GM12865 (cell line): ENCODE measurements at regions not wholly inside any gene's neighbourhood (a gene's known extent, or its start where the extent isn't known, plus 50 kb on each side); places are given as distances from the start of the nearest gene placed in this dataset.
"Not testable (repeated sequence)": the region's sequence is repeated elsewhere in the genome, so short reads cannot be mapped to it uniquely, and the experiment has no call there.

ENCODE experiments used
- DNase-seq: peaks from one replicate; pipeline ENCODE4 v3.0.0; 2010; ENCODE audit warnings: low read depth
- H3K4me3 ChIP-seq: 2 replicates; pipeline ENCODE4 v1.5.1; 2011; ENCODE audit warnings: mild to moderate bottlenecking, low read depth, low read length, control low read depth
- CTCF ChIP-seq: IDR thresholded peaks from 2 replicates; pipeline ENCODE4 v1.5.1; 2011; ENCODE audit warnings: low read length, control low read depth, low read depth, inconsistent platforms; ENCODE audit not compliant: insufficient read depth; ENCODE audit errors: missing control alignments

- H3K4me3 ChIP-seq: no peak overlapping the region
- no peak for TF ChIP-seq CTCF
- no peak for DNase-seq
Measured at GRCh38 chr10:81722399-81722798, 152.6 kb upstream of the NRG3 start.

- H3K4me3 ChIP-seq: no peak overlapping the region
- TF ChIP-seq CTCF: no peak
- no peak for DNase-seq
Measured at GRCh38 chr10:81724431-81724830, 150.6 kb upstream of the NRG3 start.

GRCh38 chr10:81725851-81726250 lies 149.1 kb upstream of the NRG3 start:
- no peak overlapping the region for H3K4me3 ChIP-seq
- no peak for TF ChIP-seq CTCF
- DNase-seq: no peak

GRCh38 chr10:81728692-81729091 lies 146.3 kb upstream of the NRG3 start:
- no peak for TF ChIP-seq CTCF
- DNase-seq: no peak
- H3K4me3 ChIP-seq: no peak overlapping the region

- no peak for DNase-seq
- no peak overlapping the region for H3K4me3 ChIP-seq
- no peak for TF ChIP-seq CTCF
Measured at GRCh38 chr10:81730891-81731290, 144.1 kb upstream of the NRG3 start.

GRCh38 chr10:81733542-81733941 lies 141.5 kb upstream of the NRG3 start:
- no peak for DNase-seq
- H3K4me3 ChIP-seq: no peak overlapping the region
- TF ChIP-seq CTCF: no peak

- not testable (repeated sequence) for DNase-seq, H3K4me3 ChIP-seq
Measured at GRCh38 chr10:81735167-81735566, 139.8 kb upstream of the NRG3 start.

GRCh38 chr10:81759111-81759510 lies 115.9 kb upstream of the NRG3 start:
- H3K4me3 ChIP-seq: no peak overlapping the region
- no peak for DNase-seq
- TF ChIP-seq CTCF: no peak
